GM23338 (cell line): ENCODE measurements at regions not wholly inside any gene's neighbourhood (a gene's known extent, or its start where the extent isn't known, plus 50 kb on each side); places are given as distances from the start of the nearest gene placed in this dataset.

Experiments
- ATAC-seq: fragments of 200-7000 bp; cut with Tn5 transposase; 3 replicates; pipeline ENCODE4 v1.9.1; 2020
- DNase-seq: peaks from one replicate; pipeline ENCODE4 v3.0.0-alpha.2; 2015; ENCODE audit warnings: low spot score
- H2AFZ ChIP-seq: fragments of 200-600 bp; sonication (generic); 2 replicates; pipeline ENCODE4 v1.8.0; 2016; ENCODE audit warnings: antibody characterized with exemption, mild to moderate bottlenecking, moderate library complexity
- H3F3A ChIP-seq: fragments of 200-600 bp; sonication (generic); replicated peaks from 2 replicates; pipeline ENCODE4 v1.8.0; 2017; ENCODE audit warnings: antibody characterized with exemption, mixed run types, low read depth
- H3K27ac ChIP-seq: fragments of 200-600 bp; sonication (generic); 2 replicates; pipeline ENCODE4 v1.6.1; 2016; ENCODE audit warnings: low read depth
- H3K27me3 ChIP-seq: fragments of 200-600 bp; sonication (generic); 2 replicates; pipeline ENCODE4 v1.8.0; 2016; ENCODE audit warnings: mild to moderate bottlenecking, mixed run types, moderate library complexity; ENCODE audit not compliant: insufficient read depth
- H3K36me3 ChIP-seq: fragments of 200-600 bp; sonication (generic); 2 replicates; pipeline ENCODE4 v1.8.0; 2016; ENCODE audit warnings: mild to moderate bottlenecking; ENCODE audit not compliant: insufficient read depth
- H3K4me1 ChIP-seq: fragments of 200-600 bp; sonication (generic); 2 replicates; pipeline ENCODE4 v1.8.0; 2016; ENCODE audit warnings: mild to moderate bottlenecking, moderate library complexity; ENCODE audit not compliant: insufficient read depth
- H3K4me2 ChIP-seq: fragments of 200-600 bp; sonication (generic); 2 replicates; pipeline ENCODE4 v1.7.1; 2017; ENCODE audit warnings: mixed run types
- H3K4me3 ChIP-seq: fragments of 200-600 bp; sonication (generic); 2 replicates; pipeline ENCODE4 v1.6.1; 2016; ENCODE audit warnings: mixed run types
- H3K79me2 ChIP-seq: fragments of 200-600 bp; sonication (generic); replicated peaks from 2 replicates; pipeline ENCODE4 v1.8.0; 2017; ENCODE audit warnings: mild to moderate bottlenecking; ENCODE audit not compliant: insufficient read depth
- H3K9me2 ChIP-seq: fragments of 200-600 bp; sonication (generic); 2 replicates; pipeline ENCODE4 v1.8.0; 2017; ENCODE audit not compliant: insufficient read depth
- H4K20me1 ChIP-seq: fragments of 200-600 bp; sonication (generic); replicated peaks from 2 replicates; pipeline ENCODE4 v1.8.0; 2017; ENCODE audit warnings: mild to moderate bottlenecking; ENCODE audit not compliant: insufficient read depth
- H3K27ac Mint-ChIP-seq: 2 replicates; pipeline ENCODE4 v1.8.0; 2020; ENCODE audit warnings: inconsistent platforms, mild to moderate bottlenecking, moderate library complexity, mixed read lengths
- H3K27me3 Mint-ChIP-seq: 3 replicates; pipeline ENCODE4 v1.8.0; 2022; ENCODE audit warnings: low read depth, mild to moderate bottlenecking, moderate library complexity, mixed read lengths, inconsistent platforms; ENCODE audit not compliant: insufficient read depth, poor library complexity
- H3K36me3 Mint-ChIP-seq: 3 replicates; pipeline ENCODE4 v1.8.0; 2021; ENCODE audit warnings: low read depth, mild to moderate bottlenecking, inconsistent platforms, moderate library complexity, mixed read lengths
- H3K4me1 Mint-ChIP-seq: 3 replicates; pipeline ENCODE4 v1.8.0; 2020; ENCODE audit warnings: mild to moderate bottlenecking, inconsistent platforms, mixed read lengths
- H3K4me3 Mint-ChIP-seq: 3 replicates; pipeline ENCODE4 v1.8.0; 2021; ENCODE audit warnings: moderate library complexity, mild to moderate bottlenecking, inconsistent platforms, mixed read lengths
- H3K9me3 Mint-ChIP-seq: 3 replicates; pipeline ENCODE4 v1.8.0; 2020; ENCODE audit warnings: moderate library complexity, mild to moderate bottlenecking, inconsistent platforms, mixed read lengths
- CREB1 ChIP-seq: fragments of 250-450 bp; sonication (Bioruptor Pico); IDR thresholded peaks from 2 replicates; pipeline ENCODE4 v1.5.0; 2020; ENCODE audit warnings: low read depth, mild to moderate bottlenecking, moderate library complexity
- CTCF ChIP-seq, 2 experiments: fragments of 200-600 bp in 1 of 2; sonication (generic) in 1 of 2; conservative IDR thresholded peaks; 2 replicates each; pipeline versions ENCODE4 v1.5.1 to v1.6.1; 2016 to 2017; ENCODE audit warnings: antibody characterized with exemption in 2 of 2, low read depth in 2 of 2, mild to moderate bottlenecking in 2 of 2, moderate library complexity in 1 of 2
- ETS1 ChIP-seq: IDR thresholded peaks from 2 replicates; pipeline ENCODE4 v1.6.1; 2016; ENCODE audit warnings: antibody characterized with exemption
- EZH2 ChIP-seq: fragments of 200-600 bp; sonication (generic); IDR thresholded peaks from one replicate; pipeline ENCODE4 v1.8.0; 2017; ENCODE audit warnings: antibody characterized with exemption, mild to moderate bottlenecking, low read depth; ENCODE audit not compliant: unreplicated experiment
- JUNB ChIP-seq: IDR thresholded peaks from one replicate; pipeline ENCODE4 v1.6.1; 2016; ENCODE audit warnings: antibody characterized with exemption; ENCODE audit not compliant: unreplicated experiment
- NANOG ChIP-seq: IDR thresholded peaks from 2 replicates; pipeline ENCODE4 v1.6.1; 2016; ENCODE audit warnings: antibody characterized with exemption, borderline replicate concordance
- POLR2AphosphoS5 ChIP-seq: IDR thresholded peaks from 2 replicates; pipeline ENCODE4 v1.6.1; 2016; ENCODE audit warnings: antibody characterized with exemption, low read depth
- STAT1 ChIP-seq: IDR thresholded peaks from one replicate; pipeline ENCODE4 v1.6.1; 2016; ENCODE audit warnings: antibody characterized with exemption; ENCODE audit not compliant: unreplicated experiment
- ZNF114 ChIP-seq: fragments of 250-450 bp; sonication (Bioruptor Pico); IDR thresholded peaks from 2 replicates; pipeline ENCODE4 v1.5.0; 2020; ENCODE audit warnings: mild to moderate bottlenecking, moderate library complexity
- ZNF331 ChIP-seq: fragments of 250-450 bp; sonication (Bioruptor Pico); IDR thresholded peaks from 2 replicates; pipeline ENCODE4 v1.5.0; 2020; ENCODE audit warnings: low read depth, mild to moderate bottlenecking, moderate library complexity
- TF ChIP-seq, protein P1 (sequence below): IDR thresholded peaks from one replicate; pipeline ENCODE4 v1.6.1; 2018; ENCODE audit warnings: antibody characterized with exemption; ENCODE audit not compliant: unreplicated experiment

DNA sequence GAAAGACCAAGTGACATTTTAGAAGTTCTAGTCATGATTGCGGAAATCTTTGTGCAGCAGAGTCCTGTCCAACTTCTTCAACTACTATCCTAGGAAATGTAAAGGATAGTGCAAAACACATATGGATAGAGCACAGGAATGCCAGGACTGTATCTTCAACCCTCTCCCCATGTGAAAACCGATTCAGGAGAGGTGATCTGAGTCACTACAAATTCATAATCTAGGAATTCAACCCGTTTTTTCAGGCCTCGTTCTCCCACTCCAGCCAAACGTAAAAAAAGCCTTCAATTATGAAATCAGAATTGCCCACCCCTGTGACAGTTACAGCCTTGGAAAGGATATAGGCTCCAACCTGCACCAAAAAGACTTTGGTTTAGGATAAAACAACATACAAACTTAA is 52.9 kb upstream of the RGS1 start (continued):
- no peak for TF ChIP-seq CTCF (conservative IDR thresholded peaks at IDR 0.05; ENCODE audit: low read depth in 2 of 2)
- TF ChIP-seq ZNF331 = no peak
- no peak for TF ChIP-seq STAT1
- no peak for TF ChIP-seq EZH2
- no peak for TF ChIP-seq NANOG
- no peak for TF ChIP-seq JUNB
- no peak for TF ChIP-seq POLR2AphosphoS5
- no peak for TF ChIP-seq ETS1

DNA sequence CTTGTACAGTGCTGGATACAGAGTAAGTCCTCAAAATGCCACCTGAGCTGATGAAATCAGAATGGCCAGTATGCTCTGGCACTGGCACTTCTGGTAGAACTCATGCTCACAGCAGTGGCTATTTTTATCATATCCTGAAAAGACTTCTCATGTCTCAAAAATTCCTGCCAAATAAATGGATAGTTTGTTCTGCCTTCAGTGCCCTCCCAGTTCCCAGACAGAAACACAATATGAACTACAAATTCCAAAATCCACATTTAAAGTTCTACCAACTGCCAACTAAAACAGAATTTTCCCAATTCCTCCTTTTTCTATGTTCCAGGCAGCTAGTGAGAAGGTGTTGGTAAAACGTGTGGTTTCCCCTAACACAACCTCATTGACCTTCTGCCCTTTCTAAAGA is 51.4 kb upstream of the RGS1 start:
- no peaks in the 10 kb centered on the region for H3K79me2 ChIP-seq
- peaks cover under 1% of the 10 kb centered on the region; the same call in 1 of the 2 replicates for H3K4me1 ChIP-seq
- H3K27ac ChIP-seq = no peak overlapping the region
- Mint-ChIP-seq H3K4me1 (peaks cover 8% of the 10 kb centered on the region), H3K36me3 (no peaks in the 10 kb centered on the region), H3K27me3 (peaks cover 2% of the 10 kb centered on the region), H3K9me3 (no peaks in the 10 kb centered on the region), H3K4me3 (no peak overlapping the region), H3K27ac (no peak overlapping the region)
- H3K9me2 ChIP-seq = no peaks in the 10 kb centered on the region
- DNase-seq = no peak
- no peaks in the 10 kb centered on the region for H3K27me3 ChIP-seq
- no peaks in the 10 kb centered on the region for H4K20me1 ChIP-seq
- no peak for ATAC-seq
- no peak overlapping the region for H2AFZ ChIP-seq
- no peaks in the 10 kb centered on the region for H3F3A ChIP-seq
- H3K36me3 ChIP-seq = no peaks in the 10 kb centered on the region
- no peak overlapping the region for H3K4me2 ChIP-seq
- H3K4me3 ChIP-seq = no peak overlapping the region
- no peak for TF ChIP-seq POLR2AphosphoS5
- TF ChIP-seq CTCF (conservative IDR thresholded peaks at IDR 0.05; ENCODE audit: low read depth in 2 of 2) = no peak
- TF ChIP-seq, protein P1, sequence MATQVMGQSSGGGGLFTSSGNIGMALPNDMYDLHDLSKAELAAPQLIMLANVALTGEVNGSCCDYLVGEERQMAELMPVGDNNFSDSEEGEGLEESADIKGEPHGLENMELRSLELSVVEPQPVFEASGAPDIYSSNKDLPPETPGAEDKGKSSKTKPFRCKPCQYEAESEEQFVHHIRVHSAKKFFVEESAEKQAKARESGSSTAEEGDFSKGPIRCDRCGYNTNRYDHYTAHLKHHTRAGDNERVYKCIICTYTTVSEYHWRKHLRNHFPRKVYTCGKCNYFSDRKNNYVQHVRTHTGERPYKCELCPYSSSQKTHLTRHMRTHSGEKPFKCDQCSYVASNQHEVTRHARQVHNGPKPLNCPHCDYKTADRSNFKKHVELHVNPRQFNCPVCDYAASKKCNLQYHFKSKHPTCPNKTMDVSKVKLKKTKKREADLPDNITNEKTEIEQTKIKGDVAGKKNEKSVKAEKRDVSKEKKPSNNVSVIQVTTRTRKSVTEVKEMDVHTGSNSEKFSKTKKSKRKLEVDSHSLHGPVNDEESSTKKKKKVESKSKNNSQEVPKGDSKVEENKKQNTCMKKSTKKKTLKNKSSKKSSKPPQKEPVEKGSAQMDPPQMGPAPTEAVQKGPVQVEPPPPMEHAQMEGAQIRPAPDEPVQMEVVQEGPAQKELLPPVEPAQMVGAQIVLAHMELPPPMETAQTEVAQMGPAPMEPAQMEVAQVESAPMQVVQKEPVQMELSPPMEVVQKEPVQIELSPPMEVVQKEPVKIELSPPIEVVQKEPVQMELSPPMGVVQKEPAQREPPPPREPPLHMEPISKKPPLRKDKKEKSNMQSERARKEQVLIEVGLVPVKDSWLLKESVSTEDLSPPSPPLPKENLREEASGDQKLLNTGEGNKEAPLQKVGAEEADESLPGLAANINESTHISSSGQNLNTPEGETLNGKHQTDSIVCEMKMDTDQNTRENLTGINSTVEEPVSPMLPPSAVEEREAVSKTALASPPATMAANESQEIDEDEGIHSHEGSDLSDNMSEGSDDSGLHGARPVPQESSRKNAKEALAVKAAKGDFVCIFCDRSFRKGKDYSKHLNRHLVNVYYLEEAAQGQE = no peak
- no peak for TF ChIP-seq STAT1
- no peak for TF ChIP-seq ZNF114 (CRISPR knock-in tag)
- TF ChIP-seq CREB1 (CRISPR knock-in tag) = no peak
- TF ChIP-seq JUNB = no peak
- TF ChIP-seq EZH2 = no peak
- no peak for TF ChIP-seq ETS1
